Astrocyte of the spinal cord (primary cell): ENCODE measurements at regions not wholly inside any gene's neighbourhood (a gene's known extent, or its start where the extent isn't known, plus 50 kb on each side); places are given as distances from the start of the nearest gene placed in this dataset.

Experiments
- DNase-seq: peaks from one replicate; pipeline ENCODE4 v3.0.0; 2011; ENCODE audit warnings: low read depth, low spot score
- H3K4me3 ChIP-seq: 2 replicates; pipeline ENCODE4 v1.5.1; 2011; ENCODE audit warnings: low read depth, mild to moderate bottlenecking, low read length, moderate library complexity
- CTCF ChIP-seq: IDR thresholded peaks from 2 replicates; pipeline ENCODE4 v1.5.1; 2012; ENCODE audit warnings: low read depth, mild to moderate bottlenecking, low read length, inconsistent platforms
- in situ Hi-C: cut with HindIII; loops from 2 replicates; pipeline ENCODE4 v1.10.0; 2017; ENCODE audit warnings: low sequenced_read_pairs

GRCh38 chr5:7202846-7203245 is 193.1 kb upstream of the ADCY2 start:
- TF ChIP-seq CTCF = no peak
- no peak for DNase-seq
- in situ Hi-C loops = no loop called here

GRCh38 chr5:7207979-7208378 is 188.0 kb upstream of the ADCY2 start:
- no peak overlapping the region for H3K4me3 ChIP-seq
- TF ChIP-seq CTCF = no peak
- in situ Hi-C loops = no loop called here
- no peak for DNase-seq

More at GRCh38 chr5:7202846-7203245, 193.1 kb upstream of the ADCY2 start:
- H3K4me3 ChIP-seq = no peak overlapping the region

- DNase-seq = no peak
- H3K4me3 ChIP-seq = no peak overlapping the region
- no peak for TF ChIP-seq CTCF
- in situ Hi-C loops = no loop called here
These were observed 187.0 kb upstream of the ADCY2 start for GRCh38 chr5:7208938-7209337.

- DNase-seq = no peak
- no peak overlapping the region for H3K4me3 ChIP-seq
- no peak for TF ChIP-seq CTCF
- in situ Hi-C loops = no loop called here
These were observed 186.3 kb upstream of the ADCY2 start for GRCh38 chr5:7209658-7210057.

- no peak for TF ChIP-seq CTCF
- DNase-seq = no peak
- H3K4me3 ChIP-seq = no peak overlapping the region
- in situ Hi-C loops = no loop called here
These were observed 185.4 kb upstream of the ADCY2 start for GRCh38 chr5:7210549-7210948.

- no peak for DNase-seq
- H3K4me3 ChIP-seq = no peak overlapping the region
- in situ Hi-C loops = no loop called here
These were observed 182.4 kb upstream of the ADCY2 start for GRCh38 chr5:7213525-7213924.

More at GRCh38 chr5:7213525-7213924, 182.4 kb upstream of the ADCY2 start:
- TF ChIP-seq CTCF = no peak
